ENCODE measurements at regions not wholly inside any gene's neighbourhood (a gene's known extent, or its start where the extent isn't known, plus 50 kb on each side); places are given as distances from the start of the nearest gene placed in this dataset.

- DNase-seq, result no peak
Observed at GRCh38 chr14:101027291-101027690, 123.8 kb upstream of the RTL1 start.

- no peak for DNase-seq
Observed at GRCh38 chr14:101027966-101028365, 124.4 kb upstream of the RTL1 start.

DNA sequence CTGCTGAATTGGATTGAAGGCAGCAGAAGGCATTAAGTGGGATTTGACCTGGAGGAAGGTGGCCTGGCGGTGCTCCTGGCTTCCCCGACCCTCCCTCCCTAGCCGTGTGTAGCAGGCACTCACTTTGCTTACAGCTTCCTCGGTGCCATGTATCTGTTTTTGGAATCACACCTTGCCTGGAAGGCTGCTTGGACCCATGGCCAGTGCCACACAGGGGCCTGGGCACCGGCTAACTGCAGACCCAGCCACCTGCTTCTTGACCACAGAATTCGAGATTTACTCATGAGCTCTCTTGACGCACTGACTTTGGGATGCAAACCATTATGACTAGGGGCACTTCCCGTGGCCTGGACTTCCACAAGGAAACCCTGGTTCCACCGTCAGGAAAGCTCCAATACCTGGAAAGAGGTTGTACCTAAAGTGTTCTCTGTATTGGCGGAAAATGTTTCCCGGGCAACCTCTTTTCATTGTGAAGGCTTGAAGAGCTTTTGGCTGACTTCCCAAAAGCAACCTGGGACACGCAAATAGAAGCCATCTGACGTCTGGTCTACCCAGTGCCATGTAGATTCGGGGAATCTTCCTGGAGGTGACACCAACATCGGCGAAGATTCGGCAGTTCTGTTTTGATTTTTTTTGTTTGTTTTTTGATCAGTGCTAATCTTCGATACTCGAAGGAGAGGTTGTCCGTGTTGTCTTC is 125.6 kb upstream of the RTL1 start:
- peak; percentile 56 for DNase-seq

GRCh38 chr14:101029668-101030290 is 126.3 kb upstream of the RTL1 start:
- no peak for DNase-seq

GRCh38 chr14:101030586-101030985 is 127.1 kb upstream of the RTL1 start:
- DNase-seq, result no peak

- DNase-seq, result no peak
Observed at GRCh38 chr14:101031186-101031585, 127.7 kb upstream of the RTL1 start.

DNA sequence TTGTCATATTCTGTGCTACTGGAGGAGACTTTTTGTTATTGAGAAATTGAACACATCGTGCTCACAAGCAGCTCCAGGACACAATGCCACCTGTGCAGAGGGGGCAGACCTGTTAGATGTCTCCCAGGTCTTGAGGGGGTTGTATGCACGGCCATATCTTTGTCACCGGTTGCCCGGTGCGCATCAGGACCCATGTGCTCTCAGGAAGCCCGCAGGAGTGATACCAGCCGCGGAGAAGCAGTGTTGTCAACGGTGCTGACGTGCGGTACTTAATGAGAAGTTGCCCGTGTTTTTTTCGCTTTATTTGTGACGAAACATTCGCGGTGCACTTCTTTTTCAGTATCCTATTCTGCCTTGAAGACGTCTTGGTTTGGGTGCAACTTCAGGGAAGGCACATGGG is 128.2 kb upstream of the RTL1 start:
- DNase-seq, result no peak

DNA sequence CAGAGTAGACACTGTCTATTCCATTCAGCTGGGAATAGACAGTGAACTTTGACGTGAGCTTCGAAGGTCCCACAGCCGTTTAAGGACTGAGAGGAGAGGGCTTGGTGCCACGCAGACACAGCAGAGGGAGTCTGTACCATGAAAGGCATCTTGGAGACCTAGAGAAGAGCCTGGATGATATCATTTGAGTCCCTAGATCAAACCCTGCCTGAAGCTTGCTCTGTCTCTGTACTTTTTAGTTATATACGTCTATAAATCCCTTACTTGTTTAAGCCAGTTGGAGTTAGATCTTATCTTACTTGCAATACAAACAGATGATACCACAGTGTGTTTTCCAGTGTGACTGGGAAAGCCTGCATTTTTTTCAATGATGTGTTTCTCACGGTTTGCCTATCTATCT is 128.9 kb upstream of the RTL1 start:
- DNase-seq, result no peak

DNA sequence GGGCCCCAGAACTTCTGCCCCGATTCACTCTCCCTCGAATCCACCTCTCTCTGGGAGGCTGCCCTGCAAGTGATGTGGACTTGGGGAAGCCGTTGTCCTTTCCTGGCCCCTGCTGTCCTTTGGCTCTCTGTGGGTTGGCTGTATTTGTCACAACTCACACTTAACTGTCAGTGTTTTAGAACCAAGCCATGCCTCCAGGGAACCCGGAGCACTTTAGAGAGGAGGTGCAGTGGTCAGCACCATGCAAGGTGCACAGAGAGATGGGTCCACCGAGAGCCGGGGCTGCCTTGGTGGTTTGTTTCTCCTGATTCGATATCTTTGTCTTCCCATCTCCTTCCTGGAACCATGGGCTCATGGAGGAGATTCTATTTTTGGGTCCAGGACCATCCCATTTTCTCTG is 129.5 kb upstream of the RTL1 start:
- no peak for DNase-seq

DNA sequence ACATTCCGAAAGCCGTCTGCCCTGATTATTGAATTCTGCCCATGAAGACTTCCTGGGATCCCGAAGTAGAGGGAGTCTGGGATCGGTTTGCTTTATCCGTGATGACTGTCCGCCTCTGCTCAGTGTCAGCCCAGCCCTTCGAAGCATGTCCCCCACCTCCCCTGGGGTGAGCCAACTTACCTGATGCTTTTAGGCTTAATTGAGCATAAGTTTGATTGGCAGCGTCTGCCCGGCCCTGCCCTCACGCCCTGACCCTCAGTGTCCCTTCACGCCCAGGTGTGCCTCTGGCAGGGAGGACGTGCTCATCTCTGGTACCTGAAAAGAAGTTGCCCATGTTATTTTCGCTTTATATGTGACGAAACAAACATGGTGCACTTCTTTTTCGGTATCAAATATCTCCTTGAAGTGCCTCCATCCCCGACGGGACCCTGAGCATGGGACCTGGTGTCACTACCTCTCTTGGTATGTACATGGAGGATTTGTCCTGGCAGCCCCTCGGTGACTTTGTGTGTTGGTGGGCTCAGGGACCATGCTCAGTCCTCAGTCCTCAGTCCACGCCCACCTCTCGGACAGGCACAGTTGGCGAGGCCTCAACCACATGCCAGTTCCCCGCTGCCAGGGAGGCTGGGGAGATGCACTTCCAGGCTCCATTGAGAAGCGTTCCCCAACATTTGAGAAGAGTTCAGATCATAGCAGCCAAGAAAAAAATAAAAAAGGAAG is 130.1 kb upstream of the RTL1 start:
- DNase-seq, result no peak

DNA sequence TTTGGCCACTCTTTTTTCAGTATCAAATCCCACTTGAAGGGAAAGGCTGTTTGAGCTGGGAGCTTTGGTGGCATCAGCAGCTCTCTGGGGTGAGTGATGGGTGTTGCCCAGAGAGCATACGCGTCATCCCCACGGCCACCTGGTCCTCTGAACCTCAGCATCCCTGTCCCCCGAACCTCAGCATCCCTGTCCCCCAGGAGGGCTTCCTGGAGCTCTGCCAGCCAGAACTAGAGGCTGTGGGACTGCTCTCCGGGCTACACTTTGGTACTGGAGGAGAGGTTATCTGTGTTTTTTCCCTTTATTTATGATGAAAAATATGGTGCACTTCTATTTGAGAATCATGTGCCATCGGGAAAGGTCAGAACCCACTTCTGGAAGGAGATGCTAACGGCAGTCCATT is 131.5 kb upstream of the RTL1 start:
- DNase-seq, result no peak

DNA sequence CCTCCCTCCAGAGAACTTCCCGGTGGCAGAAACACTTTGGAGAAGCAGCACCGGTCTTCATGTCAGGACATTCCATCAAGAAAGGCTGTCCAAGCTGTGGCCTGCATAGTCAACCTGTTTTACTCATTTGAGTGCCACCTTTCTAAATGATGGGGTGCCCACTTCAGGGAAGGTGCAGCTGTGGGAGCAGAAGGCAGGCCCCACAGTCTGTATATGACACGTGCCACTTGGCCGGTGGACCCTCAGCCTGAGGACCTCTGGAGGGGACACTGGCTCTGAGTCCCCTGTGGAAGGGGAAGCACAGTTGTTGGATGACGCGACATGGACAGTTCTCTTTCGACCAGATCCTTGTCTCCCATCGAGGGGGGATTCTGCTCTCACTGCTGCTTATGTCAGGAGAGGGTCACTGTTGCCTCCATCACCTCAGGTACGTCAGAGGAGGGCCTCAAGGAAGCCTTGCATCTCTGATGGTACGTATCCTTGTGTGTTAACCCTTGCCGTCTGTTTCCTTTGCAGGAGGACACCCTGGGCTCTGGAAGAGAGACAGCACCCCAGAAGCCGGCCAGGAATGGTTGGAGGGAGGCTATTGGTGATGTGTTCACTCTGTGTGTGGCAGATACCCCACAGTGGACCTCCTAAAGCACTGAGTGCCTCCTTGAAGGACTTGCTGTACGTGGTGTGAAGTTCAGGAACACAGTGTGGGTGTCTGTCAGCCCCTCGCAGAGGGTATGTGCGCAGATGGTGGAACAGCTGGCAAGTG is 132.1 kb upstream of the RTL1 start:
- no peak for DNase-seq

DNA sequence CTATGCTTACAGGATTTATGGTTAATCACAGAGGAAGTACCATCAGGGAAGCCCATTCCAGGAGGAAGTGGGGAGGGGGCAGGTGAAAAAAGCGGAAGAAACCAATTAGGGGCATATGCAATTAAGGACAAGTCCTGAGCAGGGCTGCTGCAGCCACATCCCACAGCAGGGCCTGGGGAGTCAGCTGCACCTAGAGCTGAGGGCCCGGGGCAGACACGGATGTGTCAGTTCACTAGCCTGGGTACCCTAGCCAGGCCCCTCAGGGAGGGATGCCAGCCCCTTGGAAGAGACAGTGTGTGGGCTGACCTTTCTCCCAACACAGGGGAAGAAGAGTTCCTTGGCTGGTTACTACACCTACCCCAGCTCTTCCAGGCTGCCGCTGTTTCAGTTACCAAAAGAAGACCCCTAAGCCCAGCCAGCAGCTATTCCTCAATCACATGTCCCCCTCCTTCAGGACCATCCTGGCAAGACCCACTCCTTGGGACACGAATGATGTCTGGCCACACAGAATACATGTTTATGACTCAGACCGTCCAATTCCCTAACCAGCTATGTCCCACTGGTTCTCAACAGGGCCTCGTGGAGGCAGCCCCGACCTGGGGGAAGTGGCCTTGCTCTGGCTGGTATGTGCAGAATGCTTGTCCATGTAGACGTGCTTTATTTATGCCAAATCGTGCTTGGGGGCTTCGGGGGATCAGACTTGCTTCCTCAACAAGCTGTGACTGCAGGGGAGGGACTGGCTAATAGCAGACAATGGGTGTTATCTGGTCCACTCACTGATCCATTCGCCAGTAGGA is 133.7 kb upstream of the RTL1 start:
- DNase-seq, result no peak

DNA sequence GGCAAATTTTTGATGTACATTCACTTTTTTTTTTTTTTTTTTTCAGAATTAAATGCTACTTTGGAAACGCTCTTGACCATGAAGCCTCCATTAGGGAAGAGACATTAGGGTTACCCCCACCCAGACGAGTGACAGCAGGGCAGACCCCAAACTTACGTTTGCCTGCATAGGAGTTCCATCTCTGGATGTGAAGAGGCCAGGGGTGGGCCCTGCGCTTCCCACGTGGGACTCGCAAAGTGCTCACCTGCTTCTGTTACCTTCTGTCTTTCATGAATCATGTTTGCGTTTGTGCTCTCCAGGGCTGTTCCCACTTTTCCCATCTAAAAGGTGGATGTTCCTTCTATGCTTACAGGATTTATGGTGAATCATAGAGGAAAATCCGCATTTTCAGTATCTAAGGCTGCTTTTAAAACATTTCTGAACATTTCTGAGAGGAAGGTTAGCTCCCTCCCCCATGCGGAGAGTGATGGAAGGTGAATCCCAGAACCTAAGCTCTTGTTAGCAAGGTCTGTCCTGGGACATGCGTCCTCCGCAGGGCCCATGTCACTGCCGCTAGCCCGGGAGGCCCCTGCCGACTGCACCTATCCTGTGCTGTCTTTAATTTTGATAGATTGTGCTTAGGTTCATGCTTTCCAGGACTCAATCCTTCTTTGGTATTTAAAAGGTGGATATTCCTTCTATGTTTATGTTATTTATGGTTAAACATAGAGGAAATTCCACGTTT is 135.7 kb upstream of the RTL1 start:
- no peak for DNase-seq

DNA sequence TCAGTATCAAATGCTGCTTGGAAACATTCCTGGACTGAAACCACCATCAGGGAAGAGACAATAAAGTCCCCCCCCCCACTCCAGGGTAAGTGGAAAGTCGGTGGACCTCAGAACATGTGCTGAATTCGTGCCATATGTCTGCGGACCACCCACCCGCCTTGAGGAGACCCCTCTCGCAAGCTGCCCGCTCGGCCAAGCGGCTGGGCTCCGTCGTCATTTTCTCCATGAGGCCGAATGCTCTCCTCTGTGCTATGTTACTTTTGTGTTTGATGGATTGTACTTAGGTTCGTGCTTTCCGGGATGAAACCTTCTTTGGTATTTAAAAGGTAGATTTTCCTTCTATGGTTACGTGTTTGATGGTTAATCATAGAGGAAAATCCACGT is 136.2 kb upstream of the RTL1 start:
- DNase-seq, result no peak

DNA sequence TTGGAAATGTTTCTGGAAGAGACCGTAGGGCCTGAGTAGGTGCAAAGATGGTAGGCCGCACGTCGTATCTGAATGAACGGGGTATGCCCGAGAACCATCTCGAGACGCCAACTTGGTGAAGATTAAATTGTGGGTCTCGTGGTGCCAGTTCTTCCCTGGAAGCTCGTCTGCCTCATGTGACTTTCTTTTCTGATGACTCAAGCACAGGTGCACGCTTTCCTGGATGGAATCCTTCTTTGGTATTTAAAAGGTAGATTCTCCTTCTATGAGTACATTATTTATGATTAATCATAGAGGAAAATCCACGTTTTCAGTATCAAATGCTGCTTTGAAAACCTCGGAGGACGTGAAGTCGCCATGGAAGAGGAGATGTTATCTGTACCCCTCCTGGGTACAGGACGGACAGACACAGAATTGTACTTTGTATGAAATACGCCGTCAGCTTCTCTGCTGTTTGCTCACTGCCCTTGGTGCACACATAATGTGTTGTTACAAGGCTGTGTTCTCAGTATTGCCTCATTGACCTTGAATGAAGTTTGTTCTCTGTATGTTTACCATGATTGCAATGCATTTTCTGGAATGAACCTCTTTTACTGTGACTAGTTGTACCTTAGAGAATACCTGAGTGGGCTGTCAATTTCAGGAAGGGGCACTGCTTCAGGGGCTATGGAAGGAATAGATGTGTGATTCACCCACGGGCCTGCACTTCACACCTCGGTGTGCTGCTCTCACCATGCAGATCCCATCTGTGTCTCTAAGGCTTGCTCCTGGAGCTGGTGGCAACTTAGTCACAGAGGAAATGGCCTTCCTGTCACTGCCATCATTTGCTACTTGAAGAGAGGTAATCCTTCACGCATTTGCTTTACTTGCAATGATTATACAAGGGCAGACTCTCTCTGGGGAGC is 137.3 kb upstream of the RTL1 start:
- DNase-seq, result no peak

DNA sequence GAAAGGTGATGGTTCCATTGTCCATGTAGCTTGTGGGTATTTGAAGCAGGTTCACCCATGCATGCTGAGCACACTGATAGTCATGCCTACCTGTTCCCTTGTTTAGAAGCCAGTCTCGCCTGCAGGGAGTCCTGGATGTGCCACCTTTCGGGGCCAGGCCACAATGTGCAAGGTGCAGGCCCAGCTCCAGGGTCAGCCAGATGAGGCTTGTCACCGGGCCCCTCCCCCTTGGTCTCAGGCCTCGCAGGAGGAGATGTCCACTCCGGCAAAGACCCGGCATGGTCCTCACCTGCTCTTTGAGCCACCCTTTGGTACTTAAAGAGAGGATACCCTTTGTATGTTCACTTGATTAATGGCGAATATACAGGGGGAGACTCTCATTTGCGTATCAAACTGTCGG is 140.4 kb upstream of the RTL1 start:
- no peak for DNase-seq

- DNase-seq, result no peak
Observed at GRCh38 chr14:101044741-101045140, 141.2 kb upstream of the RTL1 start.

- no peak for DNase-seq
Observed at GRCh38 chr14:101045511-101045910, 142.0 kb upstream of the RTL1 start.

- no peak for DNase-seq
Observed at GRCh38 chr14:101046071-101046470, 142.5 kb upstream of the RTL1 start.

GRCh38 chr14:101047326-101047725 is 143.8 kb upstream of the RTL1 start:
- DNase-seq, result no peak

Data from NCI-H2081 treated with DMSO at 0.1 percent for 48 hours (cell line).